Heart right ventricle (tissue), 16 donors: ENCODE measurements at regions not wholly inside any gene's neighbourhood (a gene's known extent, or its start where the extent isn't known, plus 50 kb on each side); places are given as distances from the start of the nearest gene placed in this dataset.

ENCODE experiments used
- ATAC-seq, 8 donors: fragments of 200-7000 bp; cut with Tn5 transposase; one replicate each; pipeline ENCODE4 v1.9.1; 2020; ENCODE audit warnings: mild to moderate bottlenecking in 8 of 8, moderate library complexity in 8 of 8, moderate number of reproducible peaks in 1 of 8
- DNase-seq, 2 donors: peaks; one replicate each; pipeline ENCODE4 v3.0.0-alpha.2; 2020
- H3K27ac ChIP-seq, 10 donors: fragments of 200-600 bp; sonication (generic) in 2 of 10; one replicate each; pipeline versions ENCODE4 v1.5.0 to v1.8.0; 2020 to 2022; ENCODE audit warnings: mild to moderate bottlenecking in 3 of 10
- H3K27me3 ChIP-seq, 7 donors: fragments of 200-600 bp; one replicate each; pipeline ENCODE4 v1.8.0; 2021 to 2022; ENCODE audit warnings: mild to moderate bottlenecking in 2 of 7
- H3K36me3 ChIP-seq, 9 donors: fragments of 200-600 bp; sonication (generic) in 1 of 9; one replicate each; pipeline versions ENCODE4 v1.5.0 to v1.8.0; 2020 to 2022; ENCODE audit warnings: mild to moderate bottlenecking in 2 of 9
- H3K4me1 ChIP-seq, 9 donors: fragments of 200-600 bp; sonication (generic) in 1 of 9; one replicate each; pipeline versions ENCODE4 v1.5.0 to v1.8.0; 2020 to 2022; ENCODE audit warnings: mild to moderate bottlenecking in 4 of 9
- H3K4me3 ChIP-seq, 10 donors: fragments of 200-600 bp; sonication (generic) in 2 of 10; one replicate each; pipeline versions ENCODE4 v1.5.0 to v1.8.0; 2020 to 2022; ENCODE audit warnings: mild to moderate bottlenecking in 7 of 10, moderate library complexity in 2 of 10
- H3K9me3 ChIP-seq, 11 donors: fragments of 200-600 bp in 10 of 11; sonication (generic) in 2 of 11; one replicate each; pipeline versions ENCODE4 v1.5.0 to v1.8.0; 2013 to 2022; ENCODE audit warnings: mild to moderate bottlenecking in 2 of 11, control low read depth in 1 of 11, moderate library complexity in 1 of 11
- WGBS, 2 donors: extraction: QIAGEN DNeasy Blood & Tissue Kit; methylation state at CpG; one replicate each; pipeline ENCODE4 v1.1.7; 2013; ENCODE audit warnings: inconsistent platforms in 1 of 2; 5-methylcytosine and 5-hydroxymethylcytosine counted together
- intact Hi-C, 10 donors: fragments of 100-400 bp; cut with DNase I; formaldehyde crosslinking; loops; one replicate each; pipeline versions ENCODE4 v1.11.1 to v1.14.2; 2022
- TF ChIP-seq, protein P1 (sequence below), 9 donors: fragments of 200-600 bp; sonication (generic) in 2 of 9; IDR thresholded peaks; one replicate each; pipeline versions ENCODE4 v1.5.0 to v1.8.0; 2021 to 2022; ENCODE audit warnings: antibody characterized with exemption in 9 of 9, mild to moderate bottlenecking in 5 of 9, moderate library complexity in 1 of 9
- donor health status: Arrhythmogenic right ventricular cardiomyopathy.
- donor health status: ischemic (EF 13 %, LVEDD 7.1; RV severe dilation, severe dysfunction).
- donor health status: healthy with polysubstance abuse.
- donor health status: DM: no; HTN: yes; CAD: no.
- donor health status: DM: no; HTN: no; CAD: no.
- donor health status: ischemic (EF 25% LVEDD 6.9; RV normal size, moderate dysfunction).
- donor health status: ischemic (EF 25% LVEDD 5.7; RV mildly dilated, moderate dysfunction).
- donor health status: healthy.
- donor health status: DM: yes; HTN: yes; CAD: no.
- donor health status: Ischemic cardiomyopathy.
- donor health status: ischemic (EF 35%, LVEDD 5.7; RV mildly dilated, moderate dysfunction).
- donor health status: nonischemic (EF 11% LVEDD 7.7; RV severe dilation, severe dysfunction).
- donor health status: DM: yes; HTN: yes; CAD: no.
- donor health status: PGD.
- donor health status: ischemic (EF 29% LVEDD 5.4; RV normal size, mild dysfunction).
- donor health status: nonischemic (EF 23%, LVEDD 6.1; RV moderate dilation, normal function).

DNA sequence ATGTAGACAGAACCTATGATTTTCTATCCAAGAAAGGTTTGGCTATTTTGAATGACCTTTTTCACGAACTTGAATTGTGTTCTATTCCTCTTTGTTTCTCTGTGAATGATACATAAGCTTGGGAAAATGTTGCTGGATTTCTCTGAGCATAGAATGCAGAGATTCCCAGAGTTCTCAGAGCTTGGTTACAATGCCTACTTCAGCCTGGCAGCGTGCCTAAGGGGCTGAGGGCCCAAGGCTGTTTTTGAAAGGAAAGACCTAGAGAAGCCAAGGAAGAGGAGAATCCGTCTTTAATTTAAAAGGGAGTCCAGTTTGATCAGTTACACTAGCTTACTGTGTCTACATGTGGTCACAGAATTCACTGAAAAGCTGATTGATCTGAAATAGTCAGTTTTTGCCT is 55.3 kb upstream of the CXorf51B start:
- 53 to 55% methylated on average over 3 of the region's 3 CpGs for WGBS, 2 donors
- Histone ChIP-seq H3K4me1 (no peaks in the 10 kb centered on the region), H3K27me3 (no peaks in the 10 kb centered on the region), H3K27ac (no peak overlapping the region), H3K4me3 (no peak overlapping the region), H3K36me3 (no peaks in the 10 kb centered on the region), H3K9me3 (no peaks in the 10 kb centered on the region)
- TF ChIP-seq, protein P1, sequence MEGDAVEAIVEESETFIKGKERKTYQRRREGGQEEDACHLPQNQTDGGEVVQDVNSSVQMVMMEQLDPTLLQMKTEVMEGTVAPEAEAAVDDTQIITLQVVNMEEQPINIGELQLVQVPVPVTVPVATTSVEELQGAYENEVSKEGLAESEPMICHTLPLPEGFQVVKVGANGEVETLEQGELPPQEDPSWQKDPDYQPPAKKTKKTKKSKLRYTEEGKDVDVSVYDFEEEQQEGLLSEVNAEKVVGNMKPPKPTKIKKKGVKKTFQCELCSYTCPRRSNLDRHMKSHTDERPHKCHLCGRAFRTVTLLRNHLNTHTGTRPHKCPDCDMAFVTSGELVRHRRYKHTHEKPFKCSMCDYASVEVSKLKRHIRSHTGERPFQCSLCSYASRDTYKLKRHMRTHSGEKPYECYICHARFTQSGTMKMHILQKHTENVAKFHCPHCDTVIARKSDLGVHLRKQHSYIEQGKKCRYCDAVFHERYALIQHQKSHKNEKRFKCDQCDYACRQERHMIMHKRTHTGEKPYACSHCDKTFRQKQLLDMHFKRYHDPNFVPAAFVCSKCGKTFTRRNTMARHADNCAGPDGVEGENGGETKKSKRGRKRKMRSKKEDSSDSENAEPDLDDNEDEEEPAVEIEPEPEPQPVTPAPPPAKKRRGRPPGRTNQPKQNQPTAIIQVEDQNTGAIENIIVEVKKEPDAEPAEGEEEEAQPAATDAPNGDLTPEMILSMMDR (IDR thresholded peaks at IDR 0.05): no peak
- DNase-seq (no peak), ATAC-seq (no peak)
- intact Hi-C loops: no loop called here

DNA sequence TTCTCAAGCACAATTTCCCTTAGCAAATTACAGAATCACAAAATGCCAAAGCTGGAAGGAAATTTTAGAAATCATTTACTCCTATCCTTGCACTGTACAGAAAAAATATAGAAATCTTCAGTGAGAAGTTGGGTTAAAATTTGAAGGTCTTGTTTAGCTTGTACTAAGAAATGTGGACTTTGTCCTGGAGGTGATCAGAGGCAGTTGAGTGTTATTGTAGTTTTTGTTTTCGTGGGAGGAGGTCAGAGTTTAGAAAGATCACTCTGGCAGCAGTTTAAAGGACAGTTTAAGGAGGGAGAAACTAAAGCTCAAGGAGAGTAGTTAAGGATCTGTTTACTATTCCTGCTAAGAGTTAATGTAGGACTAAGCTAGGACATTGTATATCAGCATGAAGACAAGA is 54.4 kb upstream of the CXorf51B start:
- TF ChIP-seq, protein P1 (IDR thresholded peaks at IDR 0.05): no peak
- Histone ChIP-seq H3K27ac (no peak overlapping the region), H3K36me3 (no peaks in the 10 kb centered on the region), H3K27me3 (no peaks in the 10 kb centered on the region), H3K4me3 (no peak overlapping the region), H3K9me3 (no peaks in the 10 kb centered on the region), H3K4me1 (no peaks in the 10 kb centered on the region)
- intact Hi-C loops: no loop called here
- no peak for DNase-seq
- no peak for ATAC-seq
- 46 to 53% methylated on average over 1 of the region's 1 CpG for WGBS, 2 donors
